GM19467 (cell line): ENCODE measurements at regions not wholly inside any gene's neighbourhood (a gene's known extent, or its start where the extent isn't known, plus 50 kb on each side); places are given as distances from the start of the nearest gene placed in this dataset.
"Not testable (repeated sequence)": the region's sequence is repeated elsewhere in the genome, so short reads cannot be mapped to it uniquely, and the experiment has no call there.

Experiments
- ATAC-seq: cut with Tn5 transposase; IDR thresholded peaks from one replicate; pipeline ENCODE4 v1.9.1; 2021; ENCODE audit warnings: mild to moderate bottlenecking, moderate library complexity; ENCODE audit not compliant: unreplicated experiment

DNA sequence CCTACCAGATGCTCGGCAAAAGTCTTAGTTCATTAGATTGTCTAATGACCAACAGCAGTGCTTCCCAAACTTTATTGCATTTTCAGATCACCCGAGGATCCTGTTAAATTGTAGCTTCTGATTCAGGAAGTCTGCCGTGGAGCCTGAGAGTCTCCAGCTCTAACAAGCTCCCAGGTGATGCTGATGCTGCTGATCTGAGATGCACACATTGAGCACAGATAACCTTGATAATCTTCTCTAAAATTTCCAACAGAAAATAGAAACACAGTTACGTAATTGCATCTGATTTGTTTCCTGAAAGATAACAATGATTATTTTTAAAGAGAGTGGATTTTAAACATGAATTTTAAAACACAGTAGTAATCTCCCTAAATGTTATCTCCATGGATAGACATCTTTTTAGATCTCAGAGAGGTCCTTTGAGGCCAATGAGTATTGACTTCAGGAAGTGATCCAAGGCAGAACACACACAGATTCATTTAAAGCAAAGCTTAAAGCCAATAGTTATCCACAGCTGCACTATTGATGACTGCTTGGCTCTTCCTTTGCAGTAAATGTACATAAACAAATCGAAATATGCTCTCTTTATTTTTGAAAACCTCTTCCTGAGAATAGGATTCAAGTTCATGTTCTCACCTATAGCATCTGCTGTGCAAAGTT is 122.8 kb upstream of the TNPO1 start:
- no peak for ATAC-seq

DNA sequence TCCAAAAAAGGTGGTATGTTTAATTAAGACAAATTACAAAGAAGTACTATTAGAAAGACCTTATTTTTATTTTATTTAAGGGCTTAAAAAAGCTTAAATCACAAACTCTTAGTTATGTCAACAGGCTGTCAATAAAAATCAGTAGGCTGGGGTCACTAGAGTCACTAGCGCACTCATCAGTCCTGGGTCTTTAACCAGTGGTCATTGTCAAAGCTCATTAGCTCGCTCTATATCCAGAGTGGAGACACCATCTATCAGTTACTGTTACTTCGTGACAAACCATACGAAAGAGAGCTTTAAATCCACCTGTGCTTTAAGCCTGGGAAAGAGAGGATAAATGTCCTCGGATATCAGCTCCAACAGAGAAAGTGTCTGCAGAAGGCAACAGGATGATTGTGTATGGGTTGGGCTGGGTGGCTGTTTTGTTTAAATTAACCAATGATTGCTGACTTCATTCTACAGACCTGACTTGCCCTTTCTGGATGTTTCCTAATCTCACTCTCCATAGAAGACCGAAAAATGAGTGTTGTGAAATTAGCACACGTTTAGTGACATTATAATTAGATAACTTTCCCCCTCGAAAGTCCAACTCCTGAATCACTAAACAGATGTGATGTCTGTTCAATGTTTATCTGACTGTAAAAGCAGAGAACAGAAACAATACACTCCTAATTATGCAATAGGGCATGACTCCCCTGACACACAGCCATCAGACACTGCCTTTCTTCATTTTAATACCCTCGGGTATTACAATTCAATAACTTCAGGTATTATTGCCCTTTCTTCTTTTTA is 123.6 kb upstream of the TNPO1 start:
- no peak for ATAC-seq

DNA sequence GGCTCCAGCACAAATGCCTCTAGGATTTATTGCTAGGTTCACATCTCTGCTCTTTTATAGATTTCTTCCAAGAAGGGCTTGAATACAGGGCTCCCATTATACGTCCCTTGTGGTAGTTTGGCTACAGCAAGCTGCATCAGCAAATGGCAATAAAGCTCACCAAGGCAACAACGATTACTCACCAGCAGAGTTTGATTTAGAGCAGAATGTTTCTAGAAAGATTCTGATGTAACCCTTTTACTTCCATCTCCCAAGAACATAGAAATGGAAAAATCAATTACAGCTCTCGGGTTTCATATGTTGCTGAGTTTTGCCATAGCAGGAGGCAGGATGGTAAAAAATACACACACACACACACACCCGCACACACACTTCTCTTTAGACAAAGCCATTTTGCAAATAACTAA is 124.2 kb upstream of the TNPO1 start:
- ATAC-seq, result no peak

DNA sequence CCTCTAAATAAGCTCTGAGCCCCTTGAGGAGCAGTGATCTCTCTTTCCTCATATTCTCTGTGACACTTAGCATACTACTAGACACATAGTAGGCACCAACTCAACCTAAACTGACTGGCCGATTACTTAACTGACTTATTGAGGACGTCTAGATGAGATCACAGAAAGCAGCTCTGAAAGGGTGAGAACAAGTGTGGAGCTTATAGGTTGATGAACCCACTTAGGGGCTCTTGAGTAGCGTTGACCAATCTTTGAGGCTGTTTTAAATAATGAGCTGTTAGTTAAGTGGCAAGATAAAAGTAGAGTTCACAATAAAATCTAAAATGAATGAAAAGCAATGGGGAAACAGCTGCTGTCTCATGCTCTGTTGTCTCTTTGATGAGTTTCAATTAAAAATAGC is 124.7 kb upstream of the TNPO1 start:
- no peak for ATAC-seq

DNA sequence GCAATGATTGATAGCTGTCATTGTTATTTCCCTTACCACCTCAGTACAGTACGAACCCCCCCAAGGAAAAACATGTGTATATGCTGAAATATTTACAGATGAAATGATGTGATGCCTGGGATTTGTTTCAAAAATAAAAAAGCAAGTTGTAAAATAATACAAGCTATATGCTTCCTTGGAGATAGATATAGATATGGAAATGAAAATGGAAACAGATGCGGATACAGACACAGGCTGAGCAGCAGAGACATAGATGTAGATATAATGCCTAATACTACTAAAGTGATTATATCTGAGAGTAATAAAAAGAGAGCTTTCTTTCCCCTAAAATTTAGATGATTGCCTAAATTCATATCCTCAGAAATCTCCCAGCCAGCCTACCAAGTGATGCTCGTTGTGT is 127.5 kb upstream of the TNPO1 start:
- ATAC-seq, result no peak

DNA sequence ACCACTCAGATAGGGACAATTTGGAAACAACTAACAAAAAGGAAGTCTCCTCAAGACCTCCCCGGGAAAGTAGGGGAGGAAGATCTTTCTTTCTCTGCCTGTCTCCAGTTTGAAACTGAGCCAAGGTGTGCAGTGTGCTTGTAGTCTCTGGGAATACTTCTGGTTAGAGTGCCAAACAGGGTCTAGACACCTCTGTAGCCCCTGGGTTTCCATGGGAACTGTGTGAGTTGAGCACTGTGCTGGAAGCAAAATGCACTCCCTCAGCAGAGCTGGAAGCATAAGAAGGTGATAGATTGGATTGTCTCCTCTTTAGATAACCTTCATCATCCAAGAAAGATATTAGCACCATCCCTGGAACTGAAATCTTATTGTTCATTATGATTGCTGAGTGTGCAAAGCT is 129.2 kb upstream of the TNPO1 start:
- ATAC-seq, result no peak

DNA sequence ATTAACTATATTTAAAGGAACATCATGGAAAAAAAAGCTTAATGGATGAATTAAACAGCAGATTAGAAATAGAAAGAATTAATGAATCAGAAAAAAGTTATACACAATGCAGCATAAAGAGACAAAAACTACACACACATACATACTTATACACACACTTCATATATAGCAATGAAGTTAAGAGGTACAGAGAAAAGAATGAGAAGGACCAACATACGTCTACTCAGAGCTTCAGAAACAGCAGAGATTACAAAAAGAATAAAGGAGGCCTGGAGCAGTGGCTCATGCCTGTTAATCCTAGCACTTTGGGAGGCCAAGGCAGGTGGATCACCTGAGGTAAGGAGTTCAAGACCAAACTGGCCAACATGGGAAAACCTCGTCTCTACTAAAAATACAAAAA is 133.9 kb upstream of the TNPO1 start:
- no peak for ATAC-seq

DNA sequence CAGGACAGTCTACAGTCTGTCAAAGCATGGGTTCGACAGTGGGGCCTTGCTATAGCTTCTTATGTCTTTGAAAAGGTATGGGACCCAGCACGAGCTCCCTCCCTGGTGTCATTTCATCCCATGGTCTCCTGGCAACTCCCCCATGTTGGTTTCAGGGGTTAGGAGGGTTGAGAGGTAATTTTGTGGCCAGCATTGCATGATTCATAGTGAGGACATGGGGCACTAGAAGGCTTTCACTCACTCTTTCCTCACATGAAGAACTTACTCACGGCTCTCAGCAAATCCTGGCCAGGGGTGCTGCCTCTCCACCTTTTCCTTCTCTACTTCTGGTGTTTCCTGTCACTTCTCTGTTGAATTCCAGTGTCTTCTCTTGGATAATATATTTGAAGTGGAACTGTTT is 134.7 kb upstream of the TNPO1 start:
- ATAC-seq, result no peak

DNA sequence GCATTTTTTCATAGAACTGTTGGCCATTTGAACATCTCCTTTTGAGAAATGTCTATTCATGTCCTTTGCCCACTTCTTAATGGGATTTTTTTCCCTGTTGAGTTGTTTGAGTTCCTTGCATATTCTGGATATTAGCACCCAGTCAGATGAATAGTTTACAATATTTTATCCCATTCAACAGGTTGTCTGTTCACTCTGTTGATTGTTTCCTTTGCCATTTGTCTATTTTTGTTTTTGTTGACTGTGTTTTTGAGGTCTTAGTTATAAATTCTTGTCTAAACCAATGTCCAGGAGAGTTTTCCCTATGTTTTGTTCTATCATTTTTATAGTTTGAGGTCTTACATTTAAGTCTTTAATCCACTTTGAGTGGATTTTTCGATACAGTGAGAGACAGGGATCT is 139.0 kb upstream of the TNPO1 start:
- no peak for ATAC-seq

DNA sequence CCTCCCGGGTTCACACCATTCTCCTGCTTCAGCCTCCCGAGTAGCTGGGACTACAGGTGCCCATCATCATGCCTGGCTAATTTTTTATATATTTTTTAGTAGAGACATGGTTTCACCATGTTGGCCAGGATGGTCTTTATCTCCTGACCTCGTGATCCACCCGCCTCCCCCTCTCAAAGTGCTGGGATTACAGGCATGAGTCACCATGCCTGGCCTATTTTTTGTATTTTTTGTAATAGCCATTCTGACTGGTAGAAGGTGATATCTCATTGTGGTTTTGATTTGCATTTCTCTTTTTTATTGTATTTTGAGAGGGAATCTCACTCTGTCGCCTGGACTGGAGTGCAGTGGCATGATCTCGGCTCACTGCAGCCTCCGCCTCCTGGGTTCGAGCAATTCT is 139.6 kb upstream of the TNPO1 start:
- not testable (repeated sequence) for ATAC-seq

DNA sequence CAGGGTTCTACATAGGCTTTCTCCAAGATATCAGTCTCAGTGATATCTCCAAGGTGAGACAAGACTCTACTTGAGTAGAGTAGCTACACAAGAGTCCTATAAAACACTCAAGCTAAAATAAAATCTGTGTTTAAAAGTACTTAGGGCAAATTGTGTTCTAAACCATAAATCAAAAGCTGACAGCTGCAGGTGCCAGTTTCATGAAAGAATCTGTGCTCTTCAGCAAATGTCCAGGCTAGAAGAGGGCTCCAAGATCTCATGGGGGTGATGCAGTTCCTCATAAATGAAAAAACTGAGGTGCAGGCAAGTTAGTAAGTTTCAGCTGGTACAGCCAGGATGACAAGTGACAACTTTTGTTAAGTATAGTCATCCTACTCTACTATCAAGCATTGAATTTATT is 142.8 kb upstream of the TNPO1 start:
- ATAC-seq, result no peak

DNA sequence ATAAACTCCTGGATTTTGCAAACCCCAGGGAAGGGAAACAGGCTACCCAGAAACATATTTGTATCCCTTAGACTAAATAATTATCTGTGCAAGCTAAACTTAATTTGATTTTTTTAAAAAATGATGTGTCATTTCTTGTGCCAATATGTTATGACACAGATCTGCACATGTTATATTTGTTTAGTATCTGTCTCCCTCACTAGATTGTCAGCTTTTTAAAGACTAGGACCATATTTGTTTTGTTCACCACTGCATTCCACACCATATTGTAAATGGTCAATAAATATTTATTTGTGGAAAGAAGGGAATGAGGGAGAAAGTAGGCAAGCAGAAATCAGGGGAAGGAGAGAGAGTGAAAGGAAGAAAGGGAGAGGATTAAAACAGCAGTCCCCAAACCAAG is 143.3 kb upstream of the TNPO1 start:
- no peak for ATAC-seq

DNA sequence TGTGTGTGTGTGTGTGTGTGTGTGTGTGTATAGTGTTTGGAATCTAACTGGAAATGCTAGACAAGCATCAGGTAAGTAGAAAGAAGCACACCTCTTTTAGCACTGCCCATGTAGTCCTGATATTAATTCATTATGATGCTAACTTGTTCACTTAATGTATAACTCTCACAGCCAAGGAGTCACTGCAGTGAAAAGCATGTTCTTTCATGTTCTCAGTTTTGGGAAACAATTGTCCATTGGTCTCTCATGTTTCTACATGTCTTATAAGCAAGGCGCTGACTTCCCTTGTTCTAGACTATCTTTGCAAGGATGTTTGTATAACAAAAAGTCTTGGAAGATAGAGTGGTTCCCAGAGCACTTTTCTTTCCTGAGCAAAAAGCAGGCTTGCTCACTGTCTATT is 148.8 kb upstream of the TNPO1 start:
- no peak for ATAC-seq

DNA sequence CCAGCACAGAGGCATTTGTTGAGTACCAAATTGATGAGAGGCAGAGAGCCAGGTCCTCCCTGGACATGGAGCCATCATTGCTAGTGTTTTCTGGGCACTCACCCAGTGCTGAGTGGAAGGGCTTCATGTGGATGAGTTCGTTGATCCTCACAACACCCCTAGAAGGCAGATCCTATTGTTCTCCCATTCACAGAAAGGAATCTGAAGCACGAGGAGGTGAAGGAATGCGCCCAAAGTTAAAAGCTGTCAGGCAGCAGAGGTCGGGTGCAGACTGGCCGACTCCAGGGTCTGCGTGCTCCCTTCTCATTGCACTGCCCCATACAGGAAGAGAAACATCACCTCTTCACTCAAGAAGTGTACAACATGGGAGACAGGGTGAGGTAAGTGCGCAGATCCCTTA is 153.5 kb upstream of the TNPO1 start:
- no peak for ATAC-seq

DNA sequence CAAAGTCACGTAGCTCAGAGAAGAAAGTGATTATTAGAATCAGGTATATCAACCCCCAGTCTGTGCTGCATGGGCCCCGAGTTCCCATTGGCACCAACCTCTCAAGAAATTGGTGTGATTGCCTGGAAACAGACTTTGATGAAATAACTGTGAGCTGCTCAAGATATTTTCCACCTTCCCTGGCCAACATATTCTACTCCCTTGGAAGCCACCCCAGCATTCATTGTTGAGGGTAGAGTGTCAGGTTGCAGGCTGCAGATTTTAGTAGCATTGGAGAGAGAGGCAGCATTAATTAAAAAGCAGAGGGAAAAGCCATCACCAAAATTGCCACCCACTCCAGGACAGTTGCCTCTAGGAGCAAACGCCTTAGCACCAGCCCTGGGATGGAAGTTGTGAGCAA is 154.2 kb upstream of the TNPO1 start:
- ATAC-seq, result no peak

DNA sequence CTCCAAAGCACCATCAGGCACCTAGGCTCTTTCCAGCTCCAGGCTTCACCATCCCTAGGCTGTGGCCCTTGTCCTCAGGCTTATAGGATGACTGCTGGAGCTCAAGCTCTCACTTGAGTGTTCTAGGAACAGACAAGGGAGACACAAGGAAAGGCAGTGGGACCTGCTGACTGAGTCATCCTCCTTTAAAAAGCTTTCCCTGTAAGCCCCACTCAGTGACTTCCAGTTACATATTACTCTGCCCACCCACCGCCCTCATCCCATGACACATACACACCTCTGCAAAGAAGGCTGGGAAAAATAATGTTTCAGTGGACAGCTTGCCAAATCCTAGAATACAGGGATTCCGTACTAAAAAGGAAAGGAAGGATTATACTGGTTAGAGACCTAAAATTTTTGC is 154.2 kb upstream of the ZNF366 start:
- ATAC-seq, result no peak

DNA sequence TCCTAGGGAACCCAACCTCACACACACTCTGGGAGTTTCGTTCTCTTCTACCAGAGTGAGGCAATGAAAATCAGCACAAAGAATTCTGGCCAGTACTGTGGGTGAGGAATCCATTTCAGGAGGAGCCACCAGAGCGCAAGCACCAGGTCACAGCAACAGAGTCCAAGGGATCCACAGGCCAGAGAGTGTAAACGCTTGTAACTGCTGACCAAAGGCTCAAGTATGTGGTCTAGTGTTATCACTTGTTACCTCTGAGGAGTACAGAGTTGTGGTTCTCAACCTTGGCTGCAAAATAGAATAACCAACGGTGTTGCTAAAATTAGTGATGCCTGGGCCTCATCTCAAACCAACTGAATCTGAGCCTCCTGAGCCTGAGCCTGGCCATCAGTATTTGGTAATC is 152.5 kb upstream of the ZNF366 start:
- ATAC-seq, result no peak

DNA sequence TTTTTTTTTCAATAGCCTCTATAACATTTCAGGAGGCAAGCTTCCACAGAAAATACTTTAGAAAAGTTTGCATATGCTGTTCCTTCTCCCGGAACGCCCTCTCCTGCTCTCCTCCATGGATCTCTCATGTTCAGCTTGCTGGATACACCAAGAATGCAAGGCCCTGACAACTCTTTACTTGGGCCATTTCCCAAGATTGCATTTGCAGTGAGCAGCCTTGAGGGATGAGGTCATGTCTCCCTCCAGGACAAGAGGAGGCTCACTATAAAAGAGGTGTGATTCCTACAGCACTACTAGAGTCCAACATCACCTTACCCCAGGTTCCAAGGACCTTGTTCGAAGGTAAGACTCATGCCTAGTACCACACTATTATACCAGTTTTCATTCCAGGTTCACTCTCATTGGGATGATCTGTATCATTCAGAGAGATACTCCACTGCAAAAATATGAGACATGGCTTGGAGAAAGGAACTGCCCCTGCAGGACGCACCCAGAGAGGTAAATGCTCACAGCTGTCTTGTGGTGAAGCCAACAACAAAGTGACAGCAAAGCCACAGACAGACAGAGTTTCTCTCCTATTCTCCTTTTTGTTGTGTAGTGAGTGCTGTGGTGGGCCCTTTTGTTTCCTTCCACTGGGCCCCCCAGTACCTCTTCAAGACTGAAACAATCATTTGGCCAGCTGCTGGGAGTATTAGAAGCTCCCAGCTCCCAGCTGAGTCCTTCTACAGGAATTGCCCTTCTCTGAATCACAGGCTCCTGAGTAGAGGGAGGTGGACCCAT is 151.7 kb upstream of the ZNF366 start:
- no peak for ATAC-seq

DNA sequence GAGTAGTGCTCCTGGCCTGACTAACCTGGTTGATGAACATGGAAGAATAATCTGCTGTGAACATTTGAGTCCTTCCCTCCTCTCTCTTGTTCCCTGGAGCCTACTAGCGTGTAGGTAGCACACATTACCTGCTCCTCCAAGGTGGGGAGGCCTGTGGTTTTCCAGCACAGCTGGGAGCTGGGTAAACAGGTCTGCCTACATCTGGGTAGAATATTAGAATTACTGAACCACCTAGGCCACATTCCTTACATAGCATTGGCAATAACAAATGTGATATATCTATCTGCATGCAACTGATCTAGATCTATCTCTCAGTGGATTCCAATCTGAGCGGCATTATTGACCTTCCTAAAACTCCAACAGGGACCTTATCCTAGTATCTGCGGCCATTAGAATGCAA is 151.0 kb upstream of the ZNF366 start:
- ATAC-seq, result no peak

DNA sequence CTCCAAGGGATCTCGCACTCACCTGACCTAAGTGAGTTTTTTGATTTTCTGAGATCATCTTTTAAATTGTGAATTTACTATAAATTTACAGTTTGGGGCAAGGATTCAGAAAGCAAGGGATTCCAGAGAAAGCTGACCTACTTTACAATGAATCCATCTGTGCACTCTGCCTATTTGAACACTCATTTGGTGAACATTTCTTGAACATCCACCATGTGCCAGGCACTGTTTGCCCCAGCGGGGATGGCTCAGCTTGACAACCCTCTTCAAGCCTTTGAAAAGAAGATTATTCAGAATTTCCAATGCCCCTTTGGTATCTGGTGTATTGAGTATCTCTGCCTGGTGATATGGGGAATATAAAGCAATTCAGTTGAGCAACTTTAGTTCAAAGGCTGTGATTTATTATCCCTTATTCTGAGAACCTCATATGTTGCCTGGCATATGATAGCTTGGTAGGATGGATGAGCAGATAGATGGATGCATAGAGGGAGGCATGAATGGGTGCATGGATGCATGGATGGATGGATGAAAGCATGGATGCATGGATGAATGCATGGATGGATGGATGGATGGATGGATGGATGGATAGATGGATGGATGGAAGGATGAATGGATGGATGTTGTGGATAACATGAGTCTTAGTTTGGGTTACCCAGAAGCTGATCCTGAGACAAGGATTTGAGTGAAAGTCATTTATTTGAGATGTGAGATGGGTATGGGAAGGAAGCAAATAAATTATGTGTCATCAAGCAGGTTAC is 149.7 kb upstream of the ZNF366 start:
- ATAC-seq, result no peak

DNA sequence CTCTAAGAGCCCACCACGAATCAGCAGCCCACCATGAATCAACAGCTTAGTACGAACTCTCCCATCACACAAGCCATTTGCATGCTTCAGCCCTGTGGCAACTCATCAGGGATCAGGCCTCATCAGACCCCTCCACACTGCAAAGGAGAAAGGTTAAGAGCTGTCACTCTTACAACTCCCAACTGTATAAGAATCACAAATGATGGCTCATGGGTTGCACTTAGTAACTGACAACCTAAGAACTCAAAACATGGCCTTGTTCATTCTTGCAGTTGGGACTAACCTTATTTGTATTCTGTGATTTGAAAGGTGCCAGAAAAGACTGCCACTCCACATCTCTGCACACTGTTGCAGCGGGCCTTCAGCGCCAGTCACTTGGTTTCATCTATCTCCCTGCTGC is 149.1 kb upstream of the ZNF366 start:
- no peak for ATAC-seq
